ENCODE measurements at regions not wholly inside any gene's neighbourhood (a gene's known extent, or its start where the extent isn't known, plus 50 kb on each side); places are given as distances from the start of the nearest gene placed in this dataset.
"Not testable (repeated sequence)": the region's sequence is repeated elsewhere in the genome, so short reads cannot be mapped to it uniquely, and the experiment has no call there.

GRCh38 chr3:106447723-106448301 is 579.0 kb upstream of the CBLB start:
- Histone ChIP-seq H3K9me3 (ENCODE audit: low read length) (0 out of 2 replicates have a peak, but pooled peaks cover 5% of the 10 kb centered on the region), H3K4me1 (ENCODE audit: insufficient read depth, low read length, severe bottlenecking) (no peaks in the 10 kb centered on the region), H3K4me2 (ENCODE audit: low read length) (no peak overlapping the region)

DNA sequence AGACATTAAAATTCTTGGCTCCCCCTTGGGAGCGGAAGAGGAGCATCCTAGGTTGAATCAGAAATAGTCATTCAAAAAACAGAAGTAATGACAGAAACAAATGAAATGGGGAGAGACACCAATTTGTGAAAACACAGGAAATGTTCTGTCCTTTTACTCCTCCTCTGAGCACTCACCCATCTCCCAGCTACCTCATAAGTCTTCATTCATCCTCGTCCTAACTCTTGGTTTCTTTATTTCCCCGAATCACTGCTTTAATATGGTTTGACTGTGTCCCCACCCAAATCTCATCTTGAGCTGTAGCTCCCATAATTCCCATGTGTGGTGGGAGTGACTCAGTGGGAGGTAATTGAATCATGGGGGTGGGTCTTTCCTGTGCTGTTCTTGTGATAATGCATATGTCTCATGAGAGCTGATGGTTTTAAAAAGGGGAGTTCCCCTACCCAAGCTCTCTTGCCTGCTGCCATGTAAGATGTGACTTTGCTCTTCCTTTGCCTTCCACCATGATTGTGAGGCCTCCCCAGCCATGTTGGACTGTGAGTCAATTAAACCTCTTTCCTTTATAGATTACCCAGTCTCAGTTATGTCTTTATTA is 579.7 kb upstream of the CBLB start:
- not testable (repeated sequence) for H3F3A ChIP-seq (ENCODE audit: insufficient read depth, low read length); H3K9ac ChIP-seq (ENCODE audit: low read length); H3K36me3 ChIP-seq (ENCODE audit: insufficient read depth, low read length); H3K27me3 ChIP-seq (ENCODE audit: insufficient read depth, low read length); H2AFZ ChIP-seq (ENCODE audit: low read length); H3K4me1 ChIP-seq (ENCODE audit: insufficient read depth, low read length, severe bottlenecking); H4K20me1 ChIP-seq (ENCODE audit: insufficient read depth, low read length); H3K4me2 ChIP-seq (ENCODE audit: low read length); H3K9me3 ChIP-seq (ENCODE audit: low read length); H3K4me3 ChIP-seq (ENCODE audit: low read depth, low read length, poor library complexity, severe bottlenecking); H3K27ac ChIP-seq (ENCODE audit: low read depth, low read length, poor library complexity, severe bottlenecking); H3K79me2 ChIP-seq (ENCODE audit: insufficient read depth, low read length); H3K9me2 ChIP-seq (ENCODE audit: low read depth, low read length)

More at GRCh38 chr3:106447723-106448301, 579.0 kb upstream of the CBLB start:
- H3K36me3 ChIP-seq (ENCODE audit: insufficient read depth, low read length) = no peaks in the 10 kb centered on the region
- H3K9ac ChIP-seq (ENCODE audit: low read length) = no peak overlapping the region
- H3K9me2 ChIP-seq (ENCODE audit: low read depth, low read length) = no peaks in the 10 kb centered on the region
- H3K27me3 ChIP-seq (ENCODE audit: insufficient read depth, low read length) = no peaks in the 10 kb centered on the region
- no peaks in the 10 kb centered on the region for H4K20me1 ChIP-seq (ENCODE audit: insufficient read depth, low read length)
- no peaks in the 10 kb centered on the region for H3F3A ChIP-seq (ENCODE audit: insufficient read depth, low read length)
- H3K4me3 ChIP-seq (ENCODE audit: low read depth, low read length, poor library complexity, severe bottlenecking) = no peak overlapping the region
- no peak overlapping the region for H3K27ac ChIP-seq (ENCODE audit: low read depth, low read length, poor library complexity, severe bottlenecking)
- no peaks in the 10 kb centered on the region for H3K79me2 ChIP-seq (ENCODE audit: insufficient read depth, low read length)
- H2AFZ ChIP-seq (ENCODE audit: low read length) = no peak overlapping the region
- TF ChIP-seq CTCF (IDR thresholded peaks at IDR 0.05; ENCODE audit: low read length) (no peak), EZH2 (IDR thresholded peaks at IDR 0.05; ENCODE audit: borderline replicate concordance, low read length) (no peak)

- H3F3A ChIP-seq (ENCODE audit: insufficient read depth, low read length) = no peaks in the 10 kb centered on the region
- H3K9me2 ChIP-seq (ENCODE audit: low read depth, low read length) = no peaks in the 10 kb centered on the region
- H3K27me3 ChIP-seq (ENCODE audit: insufficient read depth, low read length) = no peaks in the 10 kb centered on the region
- no peaks in the 10 kb centered on the region for H4K20me1 ChIP-seq (ENCODE audit: insufficient read depth, low read length)
- no peaks in the 10 kb centered on the region for H3K79me2 ChIP-seq (ENCODE audit: insufficient read depth, low read length)
- H3K9me3 ChIP-seq (ENCODE audit: low read length) = 0 out of 2 replicates have a peak, but pooled peaks cover 5% of the 10 kb centered on the region
- H3K4me3 ChIP-seq (ENCODE audit: low read depth, low read length, poor library complexity, severe bottlenecking) = no peak overlapping the region
- peaks cover 6% of the 10 kb centered on the region for H3K4me1 ChIP-seq (ENCODE audit: insufficient read depth, low read length, severe bottlenecking)
- no peak overlapping the region for H3K9ac ChIP-seq (ENCODE audit: low read length)
- no peak overlapping the region for H3K4me2 ChIP-seq (ENCODE audit: low read length)
- H3K36me3 ChIP-seq (ENCODE audit: insufficient read depth, low read length) = no peaks in the 10 kb centered on the region
- H3K27ac ChIP-seq (ENCODE audit: low read depth, low read length, poor library complexity, severe bottlenecking) = no peak overlapping the region
- H2AFZ ChIP-seq (ENCODE audit: low read length) = no peak overlapping the region; the same call in 1 of the 2 replicates
- TF ChIP-seq EZH2 (IDR thresholded peaks at IDR 0.05; ENCODE audit: borderline replicate concordance, low read length) (no peak), CTCF (IDR thresholded peaks at IDR 0.05; ENCODE audit: low read length) (no peak)
Observed at GRCh38 chr3:106452096-106452495, 583.3 kb upstream of the CBLB start.

DNA sequence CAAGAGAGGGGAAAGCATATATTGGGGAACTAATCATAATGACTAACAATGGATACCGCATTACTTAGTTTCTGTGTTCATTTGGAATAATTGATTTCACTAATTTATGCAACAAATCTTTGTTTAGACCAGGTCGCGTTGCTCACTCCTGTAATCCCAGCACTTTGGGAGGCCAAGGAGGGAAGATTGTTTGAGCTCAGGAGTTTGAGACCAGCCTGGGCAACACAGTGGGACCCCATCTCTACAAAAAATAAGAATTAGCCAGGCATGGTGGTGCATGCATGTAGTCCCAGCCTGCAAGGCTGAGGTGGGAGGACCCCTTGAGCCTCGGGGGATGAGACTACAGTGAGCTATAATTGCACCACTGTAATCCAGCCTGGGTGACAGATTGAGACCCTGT is 585.7 kb upstream of the CBLB start:
- peaks cover 17% of the 10 kb centered on the region for H3K4me1 ChIP-seq (ENCODE audit: insufficient read depth, low read length, severe bottlenecking)
- no peaks in the 10 kb centered on the region for H3K36me3 ChIP-seq (ENCODE audit: insufficient read depth, low read length)
- no peaks in the 10 kb centered on the region for H3K27me3 ChIP-seq (ENCODE audit: insufficient read depth, low read length)
- H3K79me2 ChIP-seq (ENCODE audit: insufficient read depth, low read length) = no peaks in the 10 kb centered on the region
- no peaks in the 10 kb centered on the region for H4K20me1 ChIP-seq (ENCODE audit: insufficient read depth, low read length)
- H3K9ac ChIP-seq (ENCODE audit: low read length) = no peak overlapping the region
- no peak overlapping the region for H3K4me3 ChIP-seq (ENCODE audit: low read depth, low read length, poor library complexity, severe bottlenecking)
- no peak for TF ChIP-seq CTCF (IDR thresholded peaks at IDR 0.05; ENCODE audit: low read length)
- TF ChIP-seq EZH2 (IDR thresholded peaks at IDR 0.05; ENCODE audit: borderline replicate concordance, low read length) = no peak
- no peaks in the 10 kb centered on the region for H3F3A ChIP-seq (ENCODE audit: insufficient read depth, low read length)
- no peaks in the 10 kb centered on the region for H3K9me2 ChIP-seq (ENCODE audit: low read depth, low read length)
- no peak overlapping the region for H3K27ac ChIP-seq (ENCODE audit: low read depth, low read length, poor library complexity, severe bottlenecking)
- no peak overlapping the region for H3K4me2 ChIP-seq (ENCODE audit: low read length)
- H2AFZ ChIP-seq (ENCODE audit: low read length) = no peak overlapping the region
- H3K9me3 ChIP-seq (ENCODE audit: low read length) = 0 out of 2 replicates have a peak, but pooled peaks cover under 1% of the 10 kb centered on the region

Data from OCI-LY1 (cell line).